GM12892 (cell line): ENCODE measurements at regions not wholly inside any gene's neighbourhood (a gene's known extent, or its start where the extent isn't known, plus 50 kb on each side); places are given as distances from the start of the nearest gene placed in this dataset.

ENCODE experiments used
- POLR2A ChIP-seq: IDR thresholded peaks from 2 replicates; pipeline ENCODE4 v1.6.1; 2011; ENCODE audit warnings: low read depth, low read length, control low read depth
- POLR2AphosphoS5 ChIP-seq: IDR thresholded peaks from 2 replicates; pipeline ENCODE4 v1.6.1; 2011; ENCODE audit warnings: low read depth, low read length, control low read depth
- TAF1 ChIP-seq: IDR thresholded peaks from 2 replicates; pipeline ENCODE4 v1.6.1; 2011; ENCODE audit warnings: low read depth, mild to moderate bottlenecking, control low read depth, low read length, borderline replicate concordance

GRCh38 chr3:94512876-94513275, 450.0 kb downstream of the NSUN3 start:
- TF ChIP-seq POLR2A (no peak), TAF1 (no peak), POLR2AphosphoS5 (no peak)
